Progenitor cell of endocrine pancreas (in vitro differentiated cells): ENCODE measurements at regions not wholly inside any gene's neighbourhood (a gene's known extent, or its start where the extent isn't known, plus 50 kb on each side); places are given as distances from the start of the nearest gene placed in this dataset.

Source experiments
- DNase-seq: peaks from one replicate; pipeline ENCODE4 v3.0.0; 2021; ENCODE audit warnings: low spot score; ENCODE audit not compliant: unreplicated experiment
- H3K27ac Mint-ChIP-seq: 2 replicates; pipeline ENCODE4 v1.8.0; 2021; ENCODE audit warnings: mild to moderate bottlenecking, moderate library complexity, mixed read lengths
- H3K27me3 Mint-ChIP-seq: 2 replicates; pipeline ENCODE4 v1.8.0; 2021; ENCODE audit warnings: mixed read lengths
- H3K36me3 Mint-ChIP-seq: 2 replicates; pipeline ENCODE4 v1.8.0; 2022; ENCODE audit warnings: mixed read lengths; ENCODE audit not compliant: insufficient read depth
- H3K4me1 Mint-ChIP-seq: 2 replicates; pipeline ENCODE4 v1.8.0; 2021; ENCODE audit warnings: low read depth, mixed read lengths
- H3K4me3 Mint-ChIP-seq: 2 replicates; pipeline ENCODE4 v1.8.0; 2021; ENCODE audit warnings: low read depth, mild to moderate bottlenecking, moderate library complexity, mixed read lengths
- H3K9me3 Mint-ChIP-seq: 2 replicates; pipeline ENCODE4 v1.8.0; 2021; ENCODE audit warnings: low read depth, mixed read lengths
- CTCF ChIP-seq: fragments of 200-600 bp; sonication (generic); IDR thresholded peaks from one replicate; pipeline ENCODE4 v1.5.0; 2021; ENCODE audit warnings: antibody characterized with exemption, mild to moderate bottlenecking; ENCODE audit not compliant: unreplicated experiment

- Mint-ChIP-seq H3K9me3 (peaks cover 19% of the 10 kb centered on the region), H3K4me1 (peaks cover 8% of the 10 kb centered on the region), H3K27ac (no peak overlapping the region), H3K27me3 (no peaks in the 10 kb centered on the region), H3K36me3 (no peaks in the 10 kb centered on the region), H3K4me3 (no peak overlapping the region)
- TF ChIP-seq CTCF: no peak
- no peak for DNase-seq
Observed at GRCh38 chrX:7789200-7789599, 53.8 kb upstream of the VCX start.

- Mint-ChIP-seq H3K36me3 (no peaks in the 10 kb centered on the region), H3K4me1 (peaks cover 8% of the 10 kb centered on the region), H3K27ac (no peak overlapping the region), H3K4me3 (no peak overlapping the region), H3K27me3 (no peaks in the 10 kb centered on the region), H3K9me3 (peaks cover 23% of the 10 kb centered on the region)
- DNase-seq: no peak
- TF ChIP-seq CTCF: no peak
Observed at GRCh38 chrX:7788334-7788733, 54.6 kb upstream of the VCX start.

- Mint-ChIP-seq H3K27ac (no peak overlapping the region), H3K36me3 (no peaks in the 10 kb centered on the region)
- no peak for TF ChIP-seq CTCF
Observed at GRCh38 chrX:7787714-7788113, 55.3 kb upstream of the VCX start.

DNA sequence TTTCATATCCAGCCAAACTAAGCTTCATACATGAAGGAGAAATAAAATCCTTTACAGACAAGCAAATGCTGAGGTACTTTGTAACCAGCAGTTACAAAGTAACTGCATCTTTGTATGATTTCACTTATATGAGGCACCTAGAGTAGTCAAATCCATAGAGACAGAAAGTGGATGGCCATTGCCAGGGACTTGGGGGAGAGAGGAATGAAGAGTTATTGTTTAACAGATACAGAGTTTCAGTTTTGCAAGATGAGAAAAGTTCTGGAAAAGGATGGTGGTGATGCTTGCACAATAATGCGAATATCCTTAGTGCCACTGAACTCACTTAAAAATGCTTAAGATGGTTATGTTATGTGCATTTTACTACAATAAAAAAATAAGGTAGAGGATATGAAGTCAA lies 58.4 kb upstream of the VCX start:
- H3K9me3 Mint-ChIP-seq: peaks cover 18% of the 10 kb centered on the region
- no peaks in the 10 kb centered on the region for H3K27me3 Mint-ChIP-seq
- H3K4me1 Mint-ChIP-seq: peaks cover 8% of the 10 kb centered on the region
- TF ChIP-seq CTCF: no peak
- no peak overlapping the region for H3K27ac Mint-ChIP-seq
- no peak for DNase-seq
- H3K36me3 Mint-ChIP-seq: no peaks in the 10 kb centered on the region
- no peak overlapping the region for H3K4me3 Mint-ChIP-seq

More at GRCh38 chrX:7787714-7788113, 55.3 kb upstream of the VCX start:
- H3K9me3 Mint-ChIP-seq: peaks cover 23% of the 10 kb centered on the region
- H3K4me1 Mint-ChIP-seq: peaks cover 8% of the 10 kb centered on the region
- no peaks in the 10 kb centered on the region for H3K27me3 Mint-ChIP-seq
- H3K4me3 Mint-ChIP-seq: no peak overlapping the region
- no peak for DNase-seq

- Mint-ChIP-seq H3K4me3 (no peak overlapping the region), H3K27me3 (no peaks in the 10 kb centered on the region), H3K4me1 (peaks cover 3% of the 10 kb centered on the region), H3K36me3 (no peaks in the 10 kb centered on the region), H3K27ac (no peak overlapping the region), H3K9me3 (peaks cover 13% of the 10 kb centered on the region)
- no peak for DNase-seq
- no peak for TF ChIP-seq CTCF
Observed at GRCh38 chrX:7779644-7780043, 63.3 kb upstream of the VCX start.
